ENCODE measurements at regions not wholly inside any gene's neighbourhood (a gene's known extent, or its start where the extent isn't known, plus 50 kb on each side); places are given as distances from the start of the nearest gene placed in this dataset.

DNA sequence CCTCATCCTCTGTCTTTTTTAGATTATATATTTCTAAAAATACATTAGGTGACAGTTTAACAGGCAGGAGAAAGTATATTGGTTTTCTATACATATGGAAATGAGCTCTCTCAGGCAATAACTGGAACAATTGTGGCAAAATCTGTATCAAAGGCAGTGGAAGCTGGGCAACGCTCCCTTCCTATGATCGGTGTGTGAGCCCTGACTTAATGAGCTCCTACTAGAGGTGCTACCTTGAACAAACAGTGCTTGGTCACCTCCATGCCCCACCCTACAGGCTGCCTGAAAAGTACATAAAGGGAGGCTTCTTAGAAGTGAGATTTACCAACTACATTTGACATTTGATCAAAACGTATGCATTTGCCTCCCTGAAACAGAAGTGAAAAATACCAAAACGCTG lies 185.3 kb downstream of the EFNB2 start:
- TF ChIP-seq, protein P1, sequence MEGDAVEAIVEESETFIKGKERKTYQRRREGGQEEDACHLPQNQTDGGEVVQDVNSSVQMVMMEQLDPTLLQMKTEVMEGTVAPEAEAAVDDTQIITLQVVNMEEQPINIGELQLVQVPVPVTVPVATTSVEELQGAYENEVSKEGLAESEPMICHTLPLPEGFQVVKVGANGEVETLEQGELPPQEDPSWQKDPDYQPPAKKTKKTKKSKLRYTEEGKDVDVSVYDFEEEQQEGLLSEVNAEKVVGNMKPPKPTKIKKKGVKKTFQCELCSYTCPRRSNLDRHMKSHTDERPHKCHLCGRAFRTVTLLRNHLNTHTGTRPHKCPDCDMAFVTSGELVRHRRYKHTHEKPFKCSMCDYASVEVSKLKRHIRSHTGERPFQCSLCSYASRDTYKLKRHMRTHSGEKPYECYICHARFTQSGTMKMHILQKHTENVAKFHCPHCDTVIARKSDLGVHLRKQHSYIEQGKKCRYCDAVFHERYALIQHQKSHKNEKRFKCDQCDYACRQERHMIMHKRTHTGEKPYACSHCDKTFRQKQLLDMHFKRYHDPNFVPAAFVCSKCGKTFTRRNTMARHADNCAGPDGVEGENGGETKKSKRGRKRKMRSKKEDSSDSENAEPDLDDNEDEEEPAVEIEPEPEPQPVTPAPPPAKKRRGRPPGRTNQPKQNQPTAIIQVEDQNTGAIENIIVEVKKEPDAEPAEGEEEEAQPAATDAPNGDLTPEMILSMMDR (conservative IDR thresholded peaks at IDR 0.05; ENCODE audit: low read depth in 2 of 2): no peak
- TF ChIP-seq POLR2AphosphoS5 (IDR thresholded peaks at IDR 0.05; ENCODE audit: low read depth) (no peak), EZH2phosphoT487 (IDR thresholded peaks at IDR 0.05; ENCODE audit: unreplicated experiment) (no peak), CREB1 (CRISPR knock-in tag; IDR thresholded peaks at IDR 0.05; ENCODE audit: low read depth) (no peak), EZH2 (IDR thresholded peaks at IDR 0.05; ENCODE audit: low read depth, unreplicated experiment) (no peak), STAT1 (IDR thresholded peaks at IDR 0.05; ENCODE audit: unreplicated experiment) (no peak), JUNB (IDR thresholded peaks at IDR 0.05; ENCODE audit: unreplicated experiment) (no peak)
- TF ChIP-seq, protein P2, sequence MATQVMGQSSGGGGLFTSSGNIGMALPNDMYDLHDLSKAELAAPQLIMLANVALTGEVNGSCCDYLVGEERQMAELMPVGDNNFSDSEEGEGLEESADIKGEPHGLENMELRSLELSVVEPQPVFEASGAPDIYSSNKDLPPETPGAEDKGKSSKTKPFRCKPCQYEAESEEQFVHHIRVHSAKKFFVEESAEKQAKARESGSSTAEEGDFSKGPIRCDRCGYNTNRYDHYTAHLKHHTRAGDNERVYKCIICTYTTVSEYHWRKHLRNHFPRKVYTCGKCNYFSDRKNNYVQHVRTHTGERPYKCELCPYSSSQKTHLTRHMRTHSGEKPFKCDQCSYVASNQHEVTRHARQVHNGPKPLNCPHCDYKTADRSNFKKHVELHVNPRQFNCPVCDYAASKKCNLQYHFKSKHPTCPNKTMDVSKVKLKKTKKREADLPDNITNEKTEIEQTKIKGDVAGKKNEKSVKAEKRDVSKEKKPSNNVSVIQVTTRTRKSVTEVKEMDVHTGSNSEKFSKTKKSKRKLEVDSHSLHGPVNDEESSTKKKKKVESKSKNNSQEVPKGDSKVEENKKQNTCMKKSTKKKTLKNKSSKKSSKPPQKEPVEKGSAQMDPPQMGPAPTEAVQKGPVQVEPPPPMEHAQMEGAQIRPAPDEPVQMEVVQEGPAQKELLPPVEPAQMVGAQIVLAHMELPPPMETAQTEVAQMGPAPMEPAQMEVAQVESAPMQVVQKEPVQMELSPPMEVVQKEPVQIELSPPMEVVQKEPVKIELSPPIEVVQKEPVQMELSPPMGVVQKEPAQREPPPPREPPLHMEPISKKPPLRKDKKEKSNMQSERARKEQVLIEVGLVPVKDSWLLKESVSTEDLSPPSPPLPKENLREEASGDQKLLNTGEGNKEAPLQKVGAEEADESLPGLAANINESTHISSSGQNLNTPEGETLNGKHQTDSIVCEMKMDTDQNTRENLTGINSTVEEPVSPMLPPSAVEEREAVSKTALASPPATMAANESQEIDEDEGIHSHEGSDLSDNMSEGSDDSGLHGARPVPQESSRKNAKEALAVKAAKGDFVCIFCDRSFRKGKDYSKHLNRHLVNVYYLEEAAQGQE (IDR thresholded peaks at IDR 0.05; ENCODE audit: unreplicated experiment): no peak

Measured in GM23338 (cell line).